ENCODE measurements at regions not wholly inside any gene's neighbourhood (a gene's known extent, or its start where the extent isn't known, plus 50 kb on each side); places are given as distances from the start of the nearest gene placed in this dataset.

DNA sequence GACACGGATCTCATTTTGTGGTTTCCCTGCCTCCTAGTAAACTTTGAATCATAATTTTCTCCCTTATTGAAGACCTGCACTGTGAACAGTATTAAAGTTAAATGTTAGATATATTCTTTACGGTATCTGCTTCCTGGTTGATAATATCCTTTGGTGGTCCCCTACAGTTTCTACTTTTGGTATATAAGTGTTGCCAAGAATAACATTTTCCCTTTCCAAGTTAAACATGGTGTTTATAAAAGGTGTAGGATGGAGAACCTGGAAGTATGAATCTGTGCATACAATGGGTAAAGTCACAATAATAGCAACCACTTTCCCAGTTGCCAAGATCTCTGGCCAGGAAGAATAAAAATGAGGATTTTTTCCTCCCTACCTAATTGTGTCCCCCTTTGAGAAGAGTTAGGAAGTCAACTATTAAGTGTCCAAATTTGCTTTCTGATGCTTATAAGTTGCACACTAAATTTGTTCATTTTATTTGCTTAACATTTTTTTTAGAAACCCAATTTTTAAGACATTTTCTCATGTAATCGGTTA is 201.0 kb upstream of the STK17B start:
- TF ChIP-seq CEBPB (IDR thresholded peaks at IDR 0.05) (no peak), RAD21 (IDR thresholded peaks at IDR 0.05; ENCODE audit: low read depth) (no peak), TAF1 (IDR thresholded peaks at IDR 0.05; ENCODE audit: low read depth) (no peak), CREB1 (IDR thresholded peaks at IDR 0.05; ENCODE audit: low read depth) (no peak), TEAD4 (IDR thresholded peaks at IDR 0.05) (no peak), EP300 (IDR thresholded peaks at IDR 0.05; ENCODE audit: borderline replicate concordance) (no peak), NFIC (IDR thresholded peaks at IDR 0.05) (no peak), YY1 (IDR thresholded peaks at IDR 0.05; ENCODE audit: low read depth) (no peak), EGR1 (IDR thresholded peaks at IDR 0.05) (no peak)
- TF ChIP-seq, protein P1, sequence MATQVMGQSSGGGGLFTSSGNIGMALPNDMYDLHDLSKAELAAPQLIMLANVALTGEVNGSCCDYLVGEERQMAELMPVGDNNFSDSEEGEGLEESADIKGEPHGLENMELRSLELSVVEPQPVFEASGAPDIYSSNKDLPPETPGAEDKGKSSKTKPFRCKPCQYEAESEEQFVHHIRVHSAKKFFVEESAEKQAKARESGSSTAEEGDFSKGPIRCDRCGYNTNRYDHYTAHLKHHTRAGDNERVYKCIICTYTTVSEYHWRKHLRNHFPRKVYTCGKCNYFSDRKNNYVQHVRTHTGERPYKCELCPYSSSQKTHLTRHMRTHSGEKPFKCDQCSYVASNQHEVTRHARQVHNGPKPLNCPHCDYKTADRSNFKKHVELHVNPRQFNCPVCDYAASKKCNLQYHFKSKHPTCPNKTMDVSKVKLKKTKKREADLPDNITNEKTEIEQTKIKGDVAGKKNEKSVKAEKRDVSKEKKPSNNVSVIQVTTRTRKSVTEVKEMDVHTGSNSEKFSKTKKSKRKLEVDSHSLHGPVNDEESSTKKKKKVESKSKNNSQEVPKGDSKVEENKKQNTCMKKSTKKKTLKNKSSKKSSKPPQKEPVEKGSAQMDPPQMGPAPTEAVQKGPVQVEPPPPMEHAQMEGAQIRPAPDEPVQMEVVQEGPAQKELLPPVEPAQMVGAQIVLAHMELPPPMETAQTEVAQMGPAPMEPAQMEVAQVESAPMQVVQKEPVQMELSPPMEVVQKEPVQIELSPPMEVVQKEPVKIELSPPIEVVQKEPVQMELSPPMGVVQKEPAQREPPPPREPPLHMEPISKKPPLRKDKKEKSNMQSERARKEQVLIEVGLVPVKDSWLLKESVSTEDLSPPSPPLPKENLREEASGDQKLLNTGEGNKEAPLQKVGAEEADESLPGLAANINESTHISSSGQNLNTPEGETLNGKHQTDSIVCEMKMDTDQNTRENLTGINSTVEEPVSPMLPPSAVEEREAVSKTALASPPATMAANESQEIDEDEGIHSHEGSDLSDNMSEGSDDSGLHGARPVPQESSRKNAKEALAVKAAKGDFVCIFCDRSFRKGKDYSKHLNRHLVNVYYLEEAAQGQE (IDR thresholded peaks at IDR 0.05; ENCODE audit: low read depth): no peak
- TF ChIP-seq, protein P2, sequence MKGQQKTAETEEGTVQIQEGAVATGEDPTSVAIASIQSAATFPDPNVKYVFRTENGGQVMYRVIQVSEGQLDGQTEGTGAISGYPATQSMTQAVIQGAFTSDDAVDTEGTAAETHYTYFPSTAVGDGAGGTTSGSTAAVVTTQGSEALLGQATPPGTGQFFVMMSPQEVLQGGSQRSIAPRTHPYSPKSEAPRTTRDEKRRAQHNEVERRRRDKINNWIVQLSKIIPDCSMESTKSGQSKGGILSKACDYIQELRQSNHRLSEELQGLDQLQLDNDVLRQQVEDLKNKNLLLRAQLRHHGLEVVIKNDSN (IDR thresholded peaks at IDR 0.05): no peak
- TF ChIP-seq, protein P3, sequence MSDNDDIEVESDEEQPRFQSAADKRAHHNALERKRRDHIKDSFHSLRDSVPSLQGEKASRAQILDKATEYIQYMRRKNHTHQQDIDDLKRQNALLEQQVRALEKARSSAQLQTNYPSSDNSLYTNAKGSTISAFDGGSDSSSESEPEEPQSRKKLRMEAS (IDR thresholded peaks at IDR 0.05): no peak
